ENCODE measurements at regions not wholly inside any gene's neighbourhood (a gene's known extent, or its start where the extent isn't known, plus 50 kb on each side); places are given as distances from the start of the nearest gene placed in this dataset.
A peak's percentile ranks its signal among the peaks of the same experiment; 100 is the strongest.

DNA sequence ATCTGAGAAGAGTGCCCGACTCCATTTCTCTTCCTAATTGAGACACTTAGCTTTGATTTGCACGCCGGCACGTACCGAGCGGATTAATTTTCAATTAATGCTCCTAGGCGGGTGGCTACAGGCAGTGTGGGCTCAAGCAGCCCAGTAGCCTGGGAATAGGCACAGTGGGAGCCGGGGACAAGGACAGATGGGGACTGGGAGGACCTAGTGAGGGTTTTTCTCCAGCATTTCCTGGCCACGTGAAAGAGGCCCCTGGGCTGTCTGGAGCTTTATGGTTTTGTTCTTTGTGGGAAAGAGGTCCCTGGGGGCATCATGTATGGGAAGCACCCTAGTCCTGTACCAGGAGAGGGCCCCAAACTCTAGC lies 78.6 kb upstream of the CSF3R start:
- peaks cover 0 to 2% (median 0%) of the 10 kb centered on the region in 4 experiments; a peak in 2 of 7 replicates for H3K4me1 ChIP-seq (replicated peaks in 1 of 4; ENCODE audit: control insufficient read depth in 3 of 4, insufficient read depth in 4 of 4, low read length in 3 of 4)
- H3K79me2 ChIP-seq (ENCODE audit: control insufficient read depth in 1 of 2, insufficient read depth in 2 of 2, low read length in 2 of 2) = no peaks in the 10 kb centered on the region
- H3K23ac ChIP-seq (ENCODE audit: insufficient read length) = no peak overlapping the region
- no peaks in the 10 kb centered on the region for H4K20me1 ChIP-seq (replicated peaks in 1 of 2; ENCODE audit: control insufficient read depth in 1 of 2, insufficient read depth in 2 of 2, low read length in 2 of 2)
- no peak overlapping the region for H3K56ac ChIP-seq (replicated peaks; ENCODE audit: insufficient read length, low read depth, low read length)
- no peak overlapping the region for H3K4ac ChIP-seq (replicated peaks; ENCODE audit: insufficient read length, low read depth, low read length)
- no peak overlapping the region; the same call in 1 of the 2 replicates for H4K8ac ChIP-seq (ENCODE audit: extremely low read depth, insufficient read depth, low read length)
- 97% methylated on average over 9 of the region's 9 CpGs; no CpG with 5 or more reads in 1 of the 2 experiments for WGBS, 2 experiments (ENCODE audit: extremely low coverage in 1 of 2, insufficient coverage in 1 of 2, insufficient read length in 1 of 2, insufficient replicate concordance in 2 of 2, low coverage in 1 of 2, low lambda C conversion rate in 2 of 2, missing lambda C conversion rate in 1 of 2)
- H3K23me2 ChIP-seq (ENCODE audit: low read depth, low read length) = peaks cover 2% of the 10 kb centered on the region; the same call in 1 of the 2 replicates
- no peak overlapping the region for H2AFZ ChIP-seq (ENCODE audit: low read length)
- no peak overlapping the region for H4K5ac ChIP-seq (ENCODE audit: insufficient read length, low read depth, low read length)
- H3K27ac ChIP-seq (ENCODE audit: low read depth, low read length) = no peak overlapping the region
- no peak for FAIRE-seq
- no peaks in the 10 kb centered on the region for H3K36me3 ChIP-seq (ENCODE audit: control insufficient read depth in 2 of 4, insufficient read depth in 4 of 4, low read length in 3 of 4)
- H3K4me2 ChIP-seq (ENCODE audit: insufficient read depth in 1 of 2, low read depth in 2 of 2, low read length in 2 of 2) = no peak overlapping the region
- H2BK15ac ChIP-seq (ENCODE audit: low read length) = no peak overlapping the region
- H3K79me1 ChIP-seq (ENCODE audit: low read depth, low read length) = no peaks in the 10 kb centered on the region
- no peak overlapping the region for H2BK120ac ChIP-seq (replicated peaks; ENCODE audit: low read depth, low read length)
- H3K9ac ChIP-seq (replicated peaks in 1 of 4; ENCODE audit: extremely low read depth in 1 of 4, low read depth in 3 of 4, low read length in 3 of 4) = no peak overlapping the region
- no peaks in the 10 kb centered on the region for H3K9me3 ChIP-seq (ENCODE audit: insufficient read depth in 2 of 2, low read depth in 1 of 2, low read length in 1 of 2)
- no peak overlapping the region for H2BK5ac ChIP-seq (ENCODE audit: low read depth, low read length)
- H2AK5ac ChIP-seq (ENCODE audit: low read depth, low read length) = no peak overlapping the region
- H3K18ac ChIP-seq (ENCODE audit: extremely low read depth, low read length) = no peak overlapping the region
- H2BK20ac ChIP-seq (ENCODE audit: low read length) = no peak overlapping the region
- TF ChIP-seq KDM1A (IDR thresholded peaks at IDR 0.05; ENCODE audit: borderline replicate concordance, low read length) (no peak), SP2 (IDR thresholded peaks at IDR 0.05; ENCODE audit: low read length) (no peak), TAF7 (optimal IDR thresholded peaks at IDR 0.05; ENCODE audit: borderline replicate concordance, low read depth, low read length) (no peak), POLR2A (IDR thresholded peaks at IDR 0.05; ENCODE audit: control extremely low read depth in 1 of 2, low read depth in 2 of 2, low read length in 2 of 2) (no peak), SIRT6 (IDR thresholded peaks at IDR 0.05; ENCODE audit: low read length) (no peak), POU5F1 (IDR thresholded peaks at IDR 0.05; ENCODE audit: low read depth, low read length) (no peak), ATF2 (IDR thresholded peaks at IDR 0.05; ENCODE audit: low read length) (no peak), NRF1 (IDR thresholded peaks at IDR 0.05; ENCODE audit: low read depth, low read length) (no peak), SIX5 (IDR thresholded peaks at IDR 0.05; ENCODE audit: low read depth, low read length) (no peak), RBBP5 (IDR thresholded peaks at IDR 0.05; ENCODE audit: borderline replicate concordance, low read depth, low read length) (no peak)
- TF ChIP-seq, protein P1, sequence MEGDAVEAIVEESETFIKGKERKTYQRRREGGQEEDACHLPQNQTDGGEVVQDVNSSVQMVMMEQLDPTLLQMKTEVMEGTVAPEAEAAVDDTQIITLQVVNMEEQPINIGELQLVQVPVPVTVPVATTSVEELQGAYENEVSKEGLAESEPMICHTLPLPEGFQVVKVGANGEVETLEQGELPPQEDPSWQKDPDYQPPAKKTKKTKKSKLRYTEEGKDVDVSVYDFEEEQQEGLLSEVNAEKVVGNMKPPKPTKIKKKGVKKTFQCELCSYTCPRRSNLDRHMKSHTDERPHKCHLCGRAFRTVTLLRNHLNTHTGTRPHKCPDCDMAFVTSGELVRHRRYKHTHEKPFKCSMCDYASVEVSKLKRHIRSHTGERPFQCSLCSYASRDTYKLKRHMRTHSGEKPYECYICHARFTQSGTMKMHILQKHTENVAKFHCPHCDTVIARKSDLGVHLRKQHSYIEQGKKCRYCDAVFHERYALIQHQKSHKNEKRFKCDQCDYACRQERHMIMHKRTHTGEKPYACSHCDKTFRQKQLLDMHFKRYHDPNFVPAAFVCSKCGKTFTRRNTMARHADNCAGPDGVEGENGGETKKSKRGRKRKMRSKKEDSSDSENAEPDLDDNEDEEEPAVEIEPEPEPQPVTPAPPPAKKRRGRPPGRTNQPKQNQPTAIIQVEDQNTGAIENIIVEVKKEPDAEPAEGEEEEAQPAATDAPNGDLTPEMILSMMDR (IDR thresholded peaks at IDR 0.05; ENCODE audit: control extremely low read depth in 1 of 3, insufficient read depth in 1 of 3, low read depth in 1 of 3, low read length in 3 of 3) = no peak
- no peak overlapping the region for H2BK12ac ChIP-seq (ENCODE audit: low read depth, low read length)
- CTCF ChIA-PET (ENCODE audit: partially characterized antibody) = interaction anchor here (1.0 to 11.8 kb wide), 5 partner anchors 13 to 302 kb away, joined by 3 to 125 read pairs (median 5); no protein-coding TSS in a partner anchor
- no peak overlapping the region for H3K4me3 ChIP-seq (ENCODE audit: extremely low read depth in 1 of 4, insufficient read depth in 2 of 4, low read depth in 3 of 4, low read length in 4 of 4)
- POLR2A ChIA-PET (ENCODE audit: partially characterized antibody) = no interaction called here
- no peaks in the 10 kb centered on the region for H3K27me3 ChIP-seq (replicated peaks in 1 of 4; ENCODE audit: control insufficient read depth in 3 of 4, extremely low read depth in 1 of 4, insufficient read depth in 3 of 4, low read length in 3 of 4)
- H3K14ac ChIP-seq (ENCODE audit: insufficient read length) = no peak overlapping the region
- no peak overlapping the region for H4K91ac ChIP-seq (replicated peaks; ENCODE audit: insufficient read length, low read length)
- peak in 1 of 2 experiments; percentile 34 for DNase-seq (ENCODE audit: low read depth in 1 of 2, low spot score in 2 of 2)

All from H1 (cell line).